Fibroblast of villous mesenchyme (primary cell): ENCODE measurements at regions not wholly inside any gene's neighbourhood (a gene's known extent, or its start where the extent isn't known, plus 50 kb on each side); places are given as distances from the start of the nearest gene placed in this dataset.

Experiments used
- DNase-seq: peaks from one replicate; pipeline ENCODE4 v3.0.0-alpha.2; 2010; ENCODE audit warnings: low read depth
- H3K4me3 ChIP-seq: 2 replicates; pipeline ENCODE4 v1.5.1; 2011; ENCODE audit warnings: low read depth, mild to moderate bottlenecking, low read length
- CTCF ChIP-seq: IDR thresholded peaks from 2 replicates; pipeline ENCODE4 v1.5.1; 2012; ENCODE audit warnings: low read depth, mild to moderate bottlenecking, low read length; ENCODE audit not compliant: insufficient read depth

DNA sequence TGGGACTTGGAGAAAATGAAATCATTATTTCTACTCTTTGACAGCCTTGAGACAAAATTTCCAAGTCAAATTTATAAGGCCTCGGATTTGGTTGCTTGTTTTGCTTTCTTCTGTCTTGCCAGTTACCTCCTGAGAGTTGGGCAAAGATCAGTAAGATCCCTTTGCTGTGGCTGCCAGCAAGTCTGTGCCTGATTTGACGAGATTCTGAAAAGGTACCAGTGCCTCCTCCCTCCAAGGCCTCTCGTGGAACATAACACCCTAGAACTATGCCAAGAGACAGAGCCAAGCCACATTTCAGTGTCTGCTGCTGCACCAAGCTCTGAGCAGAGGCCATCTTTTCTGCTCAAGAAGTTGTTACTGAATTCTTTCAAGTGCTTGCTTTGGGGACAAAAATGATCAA lies 61.0 kb downstream of the GTPBP8 start:
- H3K4me3 ChIP-seq = no peak overlapping the region
- TF ChIP-seq CTCF = no peak
- DNase-seq = no peak

GRCh38 chr3:113053169-113053568 lies 62.4 kb downstream of the GTPBP8 start:
- no peak overlapping the region for H3K4me3 ChIP-seq
- no peak for TF ChIP-seq CTCF
- no peak for DNase-seq

DNA sequence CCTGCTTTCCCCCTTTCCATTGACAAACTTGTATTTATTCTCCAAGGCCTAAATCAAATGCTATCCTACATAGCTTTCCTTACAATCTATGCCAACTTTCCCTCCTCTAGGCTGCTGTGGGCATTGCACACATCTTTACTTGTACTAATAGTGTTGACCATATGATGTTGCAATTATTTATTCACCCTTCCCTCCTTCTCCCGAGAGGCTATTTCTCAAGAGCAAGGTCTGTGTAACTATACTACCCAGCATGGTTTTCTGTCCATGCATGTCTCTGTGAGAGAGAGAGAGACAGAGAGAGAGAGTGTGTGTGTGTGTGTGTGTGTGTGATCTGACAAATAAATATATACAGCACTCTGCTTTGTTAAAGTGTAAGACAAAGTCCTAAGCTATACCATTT lies 63.8 kb downstream of the GTPBP8 start:
- no peak overlapping the region for H3K4me3 ChIP-seq
- peak; percentile 13 for TF ChIP-seq CTCF
- DNase-seq = peak; percentile 68

DNA sequence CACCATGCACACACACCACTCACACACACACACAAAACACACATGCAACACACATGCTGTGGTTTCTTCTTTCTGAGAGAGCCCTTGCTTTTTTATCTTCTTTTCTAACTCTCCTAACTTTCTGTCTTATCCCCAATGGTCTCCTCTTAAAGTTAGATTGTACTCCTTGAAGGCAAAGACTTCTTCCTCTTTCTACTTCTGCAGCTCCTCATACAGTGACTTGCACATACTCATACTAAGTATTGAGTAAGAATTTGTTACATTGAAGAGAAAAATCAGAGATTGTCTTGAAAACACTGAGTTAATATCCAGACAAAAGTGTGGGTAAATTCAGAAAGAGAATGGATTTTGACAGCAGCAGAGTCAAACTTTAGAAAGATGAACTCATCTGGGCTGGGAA lies 64.4 kb downstream of the GTPBP8 start:
- H3K4me3 ChIP-seq = no peak overlapping the region
- DNase-seq = no peak
- TF ChIP-seq CTCF = no peak

- no peak for DNase-seq
- no peak overlapping the region for H3K4me3 ChIP-seq
- no peak for TF ChIP-seq CTCF
These were observed 65.2 kb downstream of the GTPBP8 start for GRCh38 chr3:113055961-113056360.

- H3K4me3 ChIP-seq = no peak overlapping the region
- no peak for TF ChIP-seq CTCF
- DNase-seq = no peak
These were observed 66.3 kb downstream of the GTPBP8 start for GRCh38 chr3:113057117-113057516.

DNA sequence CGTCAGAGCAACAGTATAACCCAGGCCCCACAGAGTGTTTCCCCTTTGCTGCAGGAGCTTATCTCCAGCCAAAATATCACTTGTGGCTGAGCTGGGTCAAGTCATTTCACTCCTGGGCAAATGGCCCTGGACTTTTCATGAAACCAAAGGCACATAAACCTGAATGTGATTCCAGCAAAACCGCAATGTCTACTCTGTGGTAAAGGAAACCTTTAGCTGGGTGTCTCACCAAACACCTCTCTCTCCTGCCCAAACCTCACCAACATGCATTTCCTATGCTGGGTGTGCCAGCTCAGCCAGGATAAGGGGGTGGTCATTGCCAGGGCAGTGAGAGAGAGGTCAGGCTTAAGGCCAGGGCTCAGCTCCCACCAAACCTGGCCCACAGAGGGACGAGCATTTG lies 67.4 kb downstream of the GTPBP8 start:
- no peak for DNase-seq
- H3K4me3 ChIP-seq = no peak overlapping the region
- no peak for TF ChIP-seq CTCF
